RWPE1 (cell line): ENCODE measurements at regions not wholly inside any gene's neighbourhood (a gene's known extent, or its start where the extent isn't known, plus 50 kb on each side); places are given as distances from the start of the nearest gene placed in this dataset.
"Not testable (repeated sequence)": the region's sequence is repeated elsewhere in the genome, so short reads cannot be mapped to it uniquely, and the experiment has no call there.

ENCODE experiments used
- CTCF ChIA-PET: fragments of 350-600 bp; sonication (Branson Sonifier 250); formaldehyde crosslinking; extraction: SDS; loops from one replicate; lab custom pipeline; 2021; lab: Yijun Ruan, JAX
- POLR2A ChIA-PET: fragments of 400-600 bp; formaldehyde crosslinking; extraction: SDS; loops from one replicate; lab custom pipeline; 2020; ENCODE audit warnings: antibody characterized with exemption; ENCODE audit not compliant: low non-redundant PET; lab: Yijun Ruan, JAX
- DNase-seq: peaks from one replicate; pipeline ENCODE4 v3.0.0; 2012; ENCODE audit warnings: low spot score
- H3K27ac ChIP-seq: fragments of 450-650 bp; 2 replicates; pipeline ENCODE4 v1.5.1; 2017
- TF ChIP-seq, protein P1 (sequence below): fragments of 450-650 bp; conservative IDR thresholded peaks from 2 replicates; pipeline ENCODE4 v1.5.1; 2017; ENCODE audit warnings: low read depth, mild to moderate bottlenecking

DNA sequence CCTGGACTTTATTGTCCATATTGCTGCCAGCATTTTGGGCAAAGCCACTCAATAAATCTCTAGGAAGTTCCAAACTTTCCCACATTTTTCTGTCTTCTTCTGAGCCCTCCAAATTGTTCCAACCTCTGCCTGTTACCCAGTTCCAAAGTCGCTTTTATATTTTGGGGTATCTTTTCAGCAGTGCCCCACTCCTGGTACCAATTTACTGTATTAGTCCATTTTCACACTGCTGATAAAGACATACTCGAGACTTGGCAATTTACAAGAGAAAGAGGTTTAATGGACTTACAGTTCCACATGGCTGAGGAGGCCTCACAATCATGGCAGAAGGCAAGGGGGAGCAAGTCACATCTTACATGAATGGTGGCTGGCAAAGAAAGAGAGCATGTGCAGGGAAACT lies 53.4 kb downstream of the AHSP start:
- H3K27ac ChIP-seq, DNase-seq, POLR2A ChIA-PET, CTCF ChIA-PET: not testable (repeated sequence)

DNA sequence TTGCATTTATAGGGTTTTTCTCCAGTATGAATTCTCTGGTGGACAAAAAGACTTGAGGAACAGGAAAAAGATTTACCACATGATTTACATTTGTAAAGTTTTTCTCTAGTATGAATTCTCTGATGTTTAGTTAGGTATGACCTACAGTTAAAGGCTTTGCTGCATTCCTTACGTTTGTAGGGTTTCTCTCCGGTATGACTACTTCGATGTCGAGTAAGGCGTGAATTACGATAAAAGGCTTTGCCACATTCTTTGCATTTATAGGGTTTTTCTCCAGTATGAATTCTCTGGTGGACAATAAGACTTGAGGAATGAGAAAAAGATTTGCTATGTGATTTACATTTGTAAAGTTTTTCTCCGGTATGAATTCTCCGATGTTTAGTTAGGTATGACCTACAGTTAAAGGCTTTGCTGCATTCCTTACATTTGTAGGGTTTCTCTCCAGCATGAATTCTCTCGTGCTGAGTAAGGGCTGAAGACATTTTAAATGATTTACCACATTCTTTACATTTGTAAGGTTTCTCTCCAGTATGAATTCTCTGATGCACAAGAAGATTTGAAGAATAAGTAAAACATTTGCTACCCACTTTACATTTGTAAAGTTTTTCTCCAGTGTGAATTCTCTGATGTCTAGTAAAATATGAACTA lies 74.2 kb downstream of the AHSP start:
- POLR2A ChIA-PET, CTCF ChIA-PET, DNase-seq, H3K27ac ChIP-seq: not testable (repeated sequence)

DNA sequence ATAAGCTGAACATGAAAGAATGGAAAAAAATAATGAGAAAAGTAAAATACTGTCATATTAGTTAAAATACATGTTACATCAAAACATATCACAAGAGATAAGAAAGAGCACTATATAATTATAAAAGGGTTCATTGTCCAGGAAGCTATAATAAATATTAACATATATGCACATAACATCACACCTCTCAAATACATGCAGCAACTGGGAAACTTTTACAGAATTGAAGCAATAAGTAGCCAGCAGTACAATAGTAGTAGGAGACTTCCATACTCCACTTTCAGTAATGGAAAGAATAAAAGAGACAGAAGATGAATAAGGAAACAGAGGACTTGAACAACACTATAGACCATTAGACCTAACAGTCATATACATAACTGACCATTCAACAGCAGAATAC lies 90.4 kb downstream of the AHSP start:
- TF ChIP-seq, protein P1, sequence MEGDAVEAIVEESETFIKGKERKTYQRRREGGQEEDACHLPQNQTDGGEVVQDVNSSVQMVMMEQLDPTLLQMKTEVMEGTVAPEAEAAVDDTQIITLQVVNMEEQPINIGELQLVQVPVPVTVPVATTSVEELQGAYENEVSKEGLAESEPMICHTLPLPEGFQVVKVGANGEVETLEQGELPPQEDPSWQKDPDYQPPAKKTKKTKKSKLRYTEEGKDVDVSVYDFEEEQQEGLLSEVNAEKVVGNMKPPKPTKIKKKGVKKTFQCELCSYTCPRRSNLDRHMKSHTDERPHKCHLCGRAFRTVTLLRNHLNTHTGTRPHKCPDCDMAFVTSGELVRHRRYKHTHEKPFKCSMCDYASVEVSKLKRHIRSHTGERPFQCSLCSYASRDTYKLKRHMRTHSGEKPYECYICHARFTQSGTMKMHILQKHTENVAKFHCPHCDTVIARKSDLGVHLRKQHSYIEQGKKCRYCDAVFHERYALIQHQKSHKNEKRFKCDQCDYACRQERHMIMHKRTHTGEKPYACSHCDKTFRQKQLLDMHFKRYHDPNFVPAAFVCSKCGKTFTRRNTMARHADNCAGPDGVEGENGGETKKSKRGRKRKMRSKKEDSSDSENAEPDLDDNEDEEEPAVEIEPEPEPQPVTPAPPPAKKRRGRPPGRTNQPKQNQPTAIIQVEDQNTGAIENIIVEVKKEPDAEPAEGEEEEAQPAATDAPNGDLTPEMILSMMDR = no peak
- no peak overlapping the region for H3K27ac ChIP-seq
- CTCF ChIA-PET = no interaction called here
- POLR2A ChIA-PET = no interaction called here
- DNase-seq = no peak

DNA sequence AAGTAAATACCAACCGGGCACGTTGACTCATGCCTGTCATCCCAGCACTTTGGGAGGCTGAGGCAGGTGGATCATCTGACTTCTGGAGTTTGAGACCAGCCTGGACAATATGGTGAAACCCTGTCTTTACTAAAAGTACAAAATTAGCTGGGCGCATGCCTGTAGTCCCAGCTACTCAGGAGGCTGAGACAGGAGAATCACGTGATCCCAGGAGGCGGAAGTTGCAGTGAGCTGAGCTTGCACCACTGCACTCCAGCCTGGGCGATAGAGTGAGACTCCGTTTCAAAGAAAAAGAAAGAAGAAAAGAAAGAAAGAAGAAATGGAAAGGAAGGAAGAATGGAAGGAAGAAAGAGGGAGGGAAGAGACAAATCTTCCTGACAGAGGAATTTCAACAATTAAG lies 108.7 kb downstream of the AHSP start:
- TF ChIP-seq, protein P1 = no peak

DNA sequence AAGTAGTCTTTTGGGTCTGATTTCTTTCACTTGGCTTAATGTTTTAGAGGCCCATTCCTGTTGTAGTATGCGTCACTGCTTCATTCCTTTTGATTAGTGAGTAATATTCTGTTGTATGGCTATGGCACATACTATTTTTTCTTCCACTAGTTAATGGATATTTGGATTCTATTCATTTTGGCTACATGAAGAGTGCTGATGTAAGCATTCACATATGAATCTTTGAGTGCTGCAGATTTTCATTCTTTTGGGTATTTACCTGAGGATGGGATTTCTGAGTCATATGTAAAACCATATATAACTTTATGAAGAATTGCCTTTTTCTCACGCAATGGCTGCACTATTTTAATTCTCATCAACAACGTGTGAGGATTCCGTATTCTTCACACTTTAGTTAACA lies 113.6 kb downstream of the AHSP start:
- TF ChIP-seq, protein P1 = no peak
- no peak for DNase-seq
- POLR2A ChIA-PET = no interaction called here
- no peak overlapping the region for H3K27ac ChIP-seq
- CTCF ChIA-PET = no interaction called here

More for the DNA sequence above, 108.7 kb downstream of the AHSP start:
- ChIA-PET POLR2A (no interaction called here), CTCF (interaction anchor here (0.6 kb wide), 1 partner anchor 46 kb away, joined by 3 read pairs; no protein-coding TSS in a partner anchor)
- H3K27ac ChIP-seq = no peak overlapping the region
- no peak for DNase-seq

DNA sequence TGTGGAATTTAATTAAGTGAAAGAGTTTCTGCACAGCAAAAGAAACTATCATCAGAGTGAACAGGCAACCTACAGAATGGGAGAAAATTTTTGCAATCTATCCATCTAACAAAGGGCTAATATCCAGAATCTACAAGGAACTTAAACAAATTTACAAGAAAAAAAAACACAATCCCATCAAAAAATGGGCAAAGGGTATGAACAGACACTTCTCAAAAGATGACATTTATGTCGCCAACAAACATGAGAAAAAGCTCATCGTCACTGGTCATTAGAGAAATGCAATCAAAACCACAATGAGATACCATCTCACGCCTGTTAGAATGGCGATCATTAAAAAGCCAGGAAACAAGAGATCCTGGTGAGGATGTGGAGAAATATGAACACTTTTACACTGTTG lies 128.0 kb downstream of the AHSP start:
- DNase-seq, H3K27ac ChIP-seq, POLR2A ChIA-PET: not testable (repeated sequence)
- CTCF ChIA-PET = interaction anchor here (0.6 kb wide), 1 partner anchor 213 kb away, joined by 3 read pairs; no protein-coding TSS in a partner anchor

DNA sequence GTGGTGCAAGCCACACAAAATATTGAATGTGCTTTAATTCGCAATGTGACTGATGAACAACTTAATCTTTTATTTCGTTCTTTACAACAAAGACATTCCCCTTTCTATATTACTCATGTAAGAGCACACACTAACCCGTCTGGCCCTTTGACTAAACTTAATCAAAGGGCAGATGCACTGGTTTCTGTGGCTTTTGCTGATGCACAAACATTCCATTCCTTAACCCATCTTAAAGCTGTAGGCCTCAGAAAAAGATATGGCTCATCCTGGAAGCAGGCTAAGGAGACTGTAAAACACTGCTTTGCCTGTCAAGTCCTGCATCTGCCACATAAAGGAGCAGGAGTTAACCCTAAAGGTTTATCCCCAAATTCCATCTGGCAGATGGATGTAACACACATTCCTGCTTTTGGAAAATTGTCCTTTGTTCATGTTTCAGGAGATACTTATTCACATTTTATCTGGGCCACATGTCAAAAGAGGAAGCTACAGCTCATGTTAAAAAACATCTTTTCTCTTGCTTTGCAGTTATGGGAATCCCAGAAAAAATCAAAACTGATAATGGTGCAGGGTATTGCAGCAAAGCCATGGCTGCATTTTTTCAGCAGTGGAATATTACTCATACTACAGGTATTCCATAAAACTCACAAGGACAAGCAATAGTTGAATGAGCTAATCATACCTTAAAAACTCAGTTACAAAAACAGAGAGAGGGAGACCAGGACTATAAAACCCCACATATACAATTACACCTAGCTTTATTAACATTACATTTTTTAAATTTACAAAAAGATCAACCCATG lies 137.2 kb downstream of the AHSP start:
- CTCF ChIA-PET = no interaction called here
- no peak overlapping the region for H3K27ac ChIP-seq
- POLR2A ChIA-PET = interaction anchor here (0.6 kb wide), 1 partner anchor 48 kb away, joined by 3 read pairs; a partner anchor contains a TSS
- TF ChIP-seq, protein P1 = no peak
- DNase-seq = peak; percentile 45

DNA sequence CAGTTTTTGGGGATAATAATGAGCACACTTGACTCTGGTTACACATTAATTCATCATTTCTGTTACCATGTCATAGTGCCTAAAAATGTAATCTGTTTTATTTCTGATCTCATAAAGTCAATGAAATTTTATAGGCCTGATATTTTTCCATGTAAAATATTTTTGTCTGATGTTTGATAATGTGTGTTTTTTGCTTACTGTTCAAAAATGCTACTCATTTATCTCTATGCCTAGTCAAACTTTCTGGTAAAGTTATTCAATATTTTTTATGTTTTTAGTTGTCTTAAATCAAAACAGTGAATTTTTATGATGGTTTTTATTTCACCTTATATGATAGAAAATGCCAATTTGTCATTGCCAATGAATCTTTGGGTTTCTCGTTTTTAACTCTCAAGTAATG lies 147.0 kb downstream of the AHSP start:
- ChIA-PET CTCF (no interaction called here), POLR2A (no interaction called here)
- TF ChIP-seq, protein P1 = no peak
- DNase-seq = no peak
- H3K27ac ChIP-seq = no peak overlapping the region
